K562 (cell line): ENCODE measurements at regions not wholly inside any gene's neighbourhood (a gene's known extent, or its start where the extent isn't known, plus 50 kb on each side); places are given as distances from the start of the nearest gene placed in this dataset.

ENCODE experiments used
- JUND ChIP-seq, 2 experiments: IDR thresholded peaks; 2 replicates in 1 of 2; 3 replicates in 1 of 2; pipeline ENCODE4 v1.6.1; 2011; ENCODE audit warnings: borderline replicate concordance in 2 of 2, low read depth in 2 of 2, low read length in 2 of 2, improper control_type of control experiment in 1 of 2, missing biosample characterization in 1 of 2, missing genetic modification characterization in 1 of 2, missing genetic modification reagents in 1 of 2
- KDM1A ChIP-seq, 2 experiments: fragments of 450-650 bp; IDR thresholded peaks; 2 replicates each; pipeline ENCODE4 v1.6.1; 2016; ENCODE audit warnings: mild to moderate bottlenecking in 2 of 2
- SETDB1 ChIP-seq: IDR thresholded peaks from one replicate; pipeline ENCODE4 v1.6.1; 2012; ENCODE audit warnings: low read length, control low read depth, inconsistent platforms
- SP2 ChIP-seq: IDR thresholded peaks from 2 replicates; pipeline ENCODE4 v1.6.1; 2011; ENCODE audit warnings: mild to moderate bottlenecking, low read depth, low read length, moderate library complexity; ENCODE audit not compliant: poor library complexity, severe bottlenecking; ENCODE audit errors: extremely low read depth
- TBL1XR1 ChIP-seq, 2 experiments: IDR thresholded peaks; 2 replicates each; pipeline ENCODE4 v1.6.1; 2012; ENCODE audit warnings: improper control_type of control experiment in 2 of 2, low read length in 2 of 2, mild to moderate bottlenecking in 1 of 2
- ZNF121 ChIP-seq: sonication (generic); formaldehyde crosslinking; conservative IDR thresholded peaks from 2 replicates; pipeline ENCODE4 v1.8.0; 2022; ENCODE audit warnings: missing genetic modification reagents
- ZNF3 ChIP-seq: fragments of 250-450 bp; sonication (Bioruptor Pico); IDR thresholded peaks from 2 replicates; pipeline ENCODE4 v1.5.0; 2021; ENCODE audit warnings: mild to moderate bottlenecking, moderate library complexity
- ZNF324 ChIP-seq: fragments of 250-450 bp; sonication (Bioruptor Pico); IDR thresholded peaks from 2 replicates; pipeline ENCODE4 v1.4.0; 2020; ENCODE audit warnings: mild to moderate bottlenecking
- ZNF551 ChIP-seq: fragments of 250-450 bp; sonication (Bioruptor Pico); IDR thresholded peaks from 2 replicates; pipeline ENCODE4 v1.5.0; 2021; ENCODE audit warnings: mild to moderate bottlenecking, moderate library complexity
- ZNF695 ChIP-seq: fragments of 450-650 bp; formaldehyde crosslinking; IDR thresholded peaks from 2 replicates; pipeline ENCODE4 v1.4.0; 2020; ENCODE audit warnings: mild to moderate bottlenecking, moderate library complexity
- TF ChIP-seq, protein P1 (sequence below): fragments of 250-450 bp; sonication (Bioruptor Pico); IDR thresholded peaks from 2 replicates; pipeline ENCODE4 v1.8.0; 2022; ENCODE audit warnings: moderate library complexity, mild to moderate bottlenecking, inconsistent platforms
- TF ChIP-seq, protein P2 (sequence below), 3 experiments: IDR thresholded peaks in 2 of 3; conservative IDR thresholded peaks in 1 of 3; 2 replicates each; pipeline ENCODE4 v1.5.1; 2011 to 2012; ENCODE audit warnings: low read length in 3 of 3, mild to moderate bottlenecking in 3 of 3, control low read depth in 2 of 3, improper control_type of control experiment in 1 of 3, inconsistent platforms in 1 of 3, low read depth in 1 of 3, mixed read lengths in 1 of 3, moderate library complexity in 1 of 3; ENCODE audit not compliant: insufficient read depth in 2 of 3
- TF ChIP-seq, protein P3 (sequence below): conservative IDR thresholded peaks from 2 replicates; pipeline ENCODE4 v1.6.1; 2011; ENCODE audit warnings: low read depth, mild to moderate bottlenecking, low read length; ENCODE audit not compliant: control insufficient read depth

DNA sequence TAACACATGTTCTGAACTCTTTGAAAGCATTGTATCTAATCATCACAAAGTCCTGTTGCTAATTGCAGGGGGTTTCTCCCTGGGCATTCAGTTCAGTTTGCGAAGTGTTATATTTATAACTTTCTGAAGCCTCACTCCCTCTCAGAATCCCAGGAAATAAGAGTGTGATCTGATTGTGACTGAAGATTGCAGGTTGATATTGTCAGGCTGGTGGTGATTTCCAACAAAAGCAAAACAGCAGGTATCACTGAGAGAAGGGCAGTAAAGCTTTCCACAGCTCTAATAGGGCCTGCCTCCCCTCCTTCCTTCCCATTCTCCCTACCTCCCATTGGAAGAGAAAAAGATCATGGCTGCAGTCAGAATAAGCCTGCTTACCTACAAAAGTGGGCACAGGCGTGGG, 466.7 kb upstream of the FSHR start:
- TF ChIP-seq ZNF3 (no peak), ZNF121 (CRISPR knock-in tag) (no peak), KDM1A (IDR thresholded peaks at IDR 0.05) (no peak), SP2 (no peak), TBL1XR1 (IDR thresholded peaks at IDR 0.05; ENCODE audit: low read length in 2 of 2) (no peak), JUND (IDR thresholded peaks at IDR 0.05; ENCODE audit: borderline replicate concordance, low read depth, low read length) (no peak), JUND (tag; IDR thresholded peaks at IDR 0.05; ENCODE audit: borderline replicate concordance, low read depth, low read length) (no peak), ZNF695 (no peak), ZNF324 (CRISPR knock-in tag) (no peak), SETDB1 (no peak), ZNF551 (CRISPR knock-in tag) (no peak)
- TF ChIP-seq, protein P1, sequence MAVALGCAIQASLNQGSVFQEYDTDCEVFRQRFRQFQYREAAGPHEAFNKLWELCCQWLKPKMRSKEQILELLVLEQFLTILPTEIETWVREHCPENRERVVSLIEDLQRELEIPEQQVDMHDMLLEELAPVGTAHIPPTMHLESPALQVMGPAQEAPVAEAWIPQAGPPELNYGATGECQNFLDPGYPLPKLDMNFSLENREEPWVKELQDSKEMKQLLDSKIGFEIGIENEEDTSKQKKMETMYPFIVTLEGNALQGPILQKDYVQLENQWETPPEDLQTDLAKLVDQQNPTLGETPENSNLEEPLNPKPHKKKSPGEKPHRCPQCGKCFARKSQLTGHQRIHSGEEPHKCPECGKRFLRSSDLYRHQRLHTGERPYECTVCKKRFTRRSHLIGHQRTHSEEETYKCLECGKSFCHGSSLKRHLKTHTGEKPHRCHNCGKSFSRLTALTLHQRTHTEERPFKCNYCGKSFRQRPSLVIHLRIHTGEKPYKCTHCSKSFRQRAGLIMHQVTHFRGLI (CRISPR knock-in tag), result no peak
- TF ChIP-seq, protein P2, sequence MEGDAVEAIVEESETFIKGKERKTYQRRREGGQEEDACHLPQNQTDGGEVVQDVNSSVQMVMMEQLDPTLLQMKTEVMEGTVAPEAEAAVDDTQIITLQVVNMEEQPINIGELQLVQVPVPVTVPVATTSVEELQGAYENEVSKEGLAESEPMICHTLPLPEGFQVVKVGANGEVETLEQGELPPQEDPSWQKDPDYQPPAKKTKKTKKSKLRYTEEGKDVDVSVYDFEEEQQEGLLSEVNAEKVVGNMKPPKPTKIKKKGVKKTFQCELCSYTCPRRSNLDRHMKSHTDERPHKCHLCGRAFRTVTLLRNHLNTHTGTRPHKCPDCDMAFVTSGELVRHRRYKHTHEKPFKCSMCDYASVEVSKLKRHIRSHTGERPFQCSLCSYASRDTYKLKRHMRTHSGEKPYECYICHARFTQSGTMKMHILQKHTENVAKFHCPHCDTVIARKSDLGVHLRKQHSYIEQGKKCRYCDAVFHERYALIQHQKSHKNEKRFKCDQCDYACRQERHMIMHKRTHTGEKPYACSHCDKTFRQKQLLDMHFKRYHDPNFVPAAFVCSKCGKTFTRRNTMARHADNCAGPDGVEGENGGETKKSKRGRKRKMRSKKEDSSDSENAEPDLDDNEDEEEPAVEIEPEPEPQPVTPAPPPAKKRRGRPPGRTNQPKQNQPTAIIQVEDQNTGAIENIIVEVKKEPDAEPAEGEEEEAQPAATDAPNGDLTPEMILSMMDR (IDR thresholded peaks at IDR 0.05 in 2 of 3, conservative IDR thresholded peaks at IDR 0.05 in 1 of 3; ENCODE audit: insufficient read depth in 2 of 3, low read depth in 1 of 3, low read length in 3 of 3), result no peak
- TF ChIP-seq, protein P3, sequence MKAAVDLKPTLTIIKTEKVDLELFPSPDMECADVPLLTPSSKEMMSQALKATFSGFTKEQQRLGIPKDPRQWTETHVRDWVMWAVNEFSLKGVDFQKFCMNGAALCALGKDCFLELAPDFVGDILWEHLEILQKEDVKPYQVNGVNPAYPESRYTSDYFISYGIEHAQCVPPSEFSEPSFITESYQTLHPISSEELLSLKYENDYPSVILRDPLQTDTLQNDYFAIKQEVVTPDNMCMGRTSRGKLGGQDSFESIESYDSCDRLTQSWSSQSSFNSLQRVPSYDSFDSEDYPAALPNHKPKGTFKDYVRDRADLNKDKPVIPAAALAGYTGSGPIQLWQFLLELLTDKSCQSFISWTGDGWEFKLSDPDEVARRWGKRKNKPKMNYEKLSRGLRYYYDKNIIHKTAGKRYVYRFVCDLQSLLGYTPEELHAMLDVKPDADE, result no peak
